ENCODE measurements at regions not wholly inside any gene's neighbourhood (a gene's known extent, or its start where the extent isn't known, plus 50 kb on each side); places are given as distances from the start of the nearest gene placed in this dataset.

DNA sequence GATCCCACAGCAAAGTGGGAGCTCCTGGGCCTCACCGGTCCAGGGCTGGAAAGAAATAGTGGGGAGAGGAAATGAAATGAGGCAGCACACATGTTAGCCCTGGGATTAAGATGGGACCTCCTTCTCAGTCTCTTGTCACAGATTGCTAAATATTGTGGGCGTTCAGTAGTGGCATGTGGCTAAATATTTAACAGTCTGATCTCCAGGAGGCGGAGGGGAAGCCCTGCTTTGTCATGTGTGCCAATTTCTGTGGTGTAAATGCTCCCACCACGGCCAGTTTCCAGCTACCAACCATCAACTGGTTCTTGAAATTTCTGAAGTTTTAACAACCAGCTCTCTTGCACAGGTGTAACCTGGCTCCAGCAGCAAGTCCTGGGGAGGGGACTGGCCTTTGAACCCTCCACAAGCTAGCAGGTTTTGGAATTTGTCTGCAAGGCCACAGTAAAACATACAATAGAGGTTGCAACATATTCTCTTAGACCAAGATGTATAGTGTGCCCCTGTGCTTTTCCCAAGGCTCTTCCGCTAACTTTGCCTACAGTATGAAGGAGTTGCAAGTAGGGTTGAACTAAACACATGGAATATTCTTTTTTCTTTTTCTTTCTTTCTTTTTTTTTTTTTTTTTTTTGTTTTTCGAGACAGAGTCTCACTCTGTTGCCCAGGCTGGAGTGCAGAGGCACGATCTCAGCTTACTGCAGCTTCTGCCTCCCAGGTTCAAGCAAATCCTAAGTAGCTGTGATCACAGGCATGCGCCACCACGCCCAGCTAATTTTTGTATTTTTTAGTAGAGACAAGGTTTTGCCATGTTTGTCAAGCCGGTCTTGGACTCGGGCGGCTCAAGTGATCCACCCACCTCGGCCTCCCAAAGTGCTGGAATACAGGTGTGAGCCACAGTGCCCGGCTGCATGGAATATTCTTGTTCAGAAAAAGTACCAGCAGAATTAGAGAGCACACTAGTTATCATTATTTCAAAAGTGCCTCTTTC lies 103.1 kb upstream of the PCBD1 start:
- H3K4me1 ChIP-seq (ENCODE audit: low read depth, poor library complexity, severe bottlenecking), result no peaks in the 10 kb centered on the region
- H3K79me2 ChIP-seq (ENCODE audit: insufficient read depth, low read depth), result no peaks in the 10 kb centered on the region
- no peak overlapping the region for H3K9ac ChIP-seq
- no peaks in the 10 kb centered on the region for H3K36me3 ChIP-seq (ENCODE audit: insufficient read depth)
- TF ChIP-seq, protein P1, sequence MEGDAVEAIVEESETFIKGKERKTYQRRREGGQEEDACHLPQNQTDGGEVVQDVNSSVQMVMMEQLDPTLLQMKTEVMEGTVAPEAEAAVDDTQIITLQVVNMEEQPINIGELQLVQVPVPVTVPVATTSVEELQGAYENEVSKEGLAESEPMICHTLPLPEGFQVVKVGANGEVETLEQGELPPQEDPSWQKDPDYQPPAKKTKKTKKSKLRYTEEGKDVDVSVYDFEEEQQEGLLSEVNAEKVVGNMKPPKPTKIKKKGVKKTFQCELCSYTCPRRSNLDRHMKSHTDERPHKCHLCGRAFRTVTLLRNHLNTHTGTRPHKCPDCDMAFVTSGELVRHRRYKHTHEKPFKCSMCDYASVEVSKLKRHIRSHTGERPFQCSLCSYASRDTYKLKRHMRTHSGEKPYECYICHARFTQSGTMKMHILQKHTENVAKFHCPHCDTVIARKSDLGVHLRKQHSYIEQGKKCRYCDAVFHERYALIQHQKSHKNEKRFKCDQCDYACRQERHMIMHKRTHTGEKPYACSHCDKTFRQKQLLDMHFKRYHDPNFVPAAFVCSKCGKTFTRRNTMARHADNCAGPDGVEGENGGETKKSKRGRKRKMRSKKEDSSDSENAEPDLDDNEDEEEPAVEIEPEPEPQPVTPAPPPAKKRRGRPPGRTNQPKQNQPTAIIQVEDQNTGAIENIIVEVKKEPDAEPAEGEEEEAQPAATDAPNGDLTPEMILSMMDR (conservative IDR thresholded peaks at IDR 0.05; ENCODE audit: low read depth, low read length), result no peak
- no peak overlapping the region for H2AFZ ChIP-seq (ENCODE audit: low read depth)
- H3K27ac ChIP-seq, result no peak overlapping the region
- no peaks in the 10 kb centered on the region for H4K20me1 ChIP-seq (ENCODE audit: insufficient read depth)
- H3K4me2 ChIP-seq, result no peak overlapping the region
- no peaks in the 10 kb centered on the region for H3K27me3 ChIP-seq (ENCODE audit: insufficient read depth, low read depth)
- no peak overlapping the region for H3K4me3 ChIP-seq (IDR thresholded peaks at IDR 0.05; ENCODE audit: insufficient read depth, low read depth, low read length)

DNA sequence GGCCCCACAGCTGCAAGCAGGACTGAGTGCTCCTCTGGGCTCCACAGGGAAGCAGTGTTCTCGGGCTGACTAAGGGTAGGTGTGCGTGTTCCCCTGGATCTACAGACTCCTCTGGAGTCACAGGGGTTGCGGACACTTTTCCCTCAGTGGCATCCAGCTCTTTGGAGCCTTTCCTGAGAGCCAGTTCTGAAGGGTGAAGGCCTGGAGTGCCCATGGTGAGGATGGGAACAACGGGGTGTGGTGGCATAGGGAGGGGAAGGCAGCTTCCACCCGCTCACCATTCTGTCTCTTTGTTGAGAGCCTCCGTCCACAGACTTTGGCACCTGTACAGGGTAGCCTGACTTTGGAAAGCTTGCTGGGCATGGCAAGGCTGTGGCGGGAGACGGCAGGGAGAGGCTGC lies 104.1 kb upstream of the PCBD1 start:
- Histone ChIP-seq H2AFZ (ENCODE audit: low read depth) (no peak overlapping the region), H3K27ac (no peak overlapping the region), H3K4me3 (IDR thresholded peaks at IDR 0.05; ENCODE audit: insufficient read depth, low read depth, low read length) (no peak overlapping the region), H3K4me2 (no peak overlapping the region), H3K36me3 (ENCODE audit: insufficient read depth) (no peaks in the 10 kb centered on the region), H4K20me1 (ENCODE audit: insufficient read depth) (no peaks in the 10 kb centered on the region), H3K79me2 (ENCODE audit: insufficient read depth, low read depth) (no peaks in the 10 kb centered on the region), H3K4me1 (ENCODE audit: low read depth, poor library complexity, severe bottlenecking) (no peaks in the 10 kb centered on the region), H3K9ac (no peak overlapping the region), H3K27me3 (ENCODE audit: insufficient read depth, low read depth) (no peaks in the 10 kb centered on the region)
- TF ChIP-seq, protein P1 (conservative IDR thresholded peaks at IDR 0.05; ENCODE audit: low read depth, low read length), result no peak

DNA sequence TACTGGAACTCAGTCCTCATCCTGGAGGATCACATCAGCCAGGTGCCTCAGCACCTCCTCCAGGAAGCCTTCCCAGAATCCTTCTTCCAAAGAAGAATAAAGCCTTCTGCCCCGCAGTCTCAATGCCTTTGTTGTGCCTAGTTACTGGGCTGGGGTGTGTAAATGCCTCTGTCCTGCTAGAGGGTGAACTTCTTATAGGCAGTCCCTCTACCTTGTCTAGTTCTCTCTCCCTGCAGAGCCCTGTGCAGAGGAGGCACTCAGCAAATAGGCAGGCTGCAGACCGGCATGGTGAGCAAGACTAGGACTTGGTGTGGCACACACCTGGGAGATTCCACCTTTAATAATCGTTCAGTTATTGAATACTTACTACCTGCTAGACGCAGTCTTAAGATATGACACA lies 104.7 kb upstream of the PCBD1 start:
- Histone ChIP-seq H3K79me2 (ENCODE audit: insufficient read depth, low read depth) (no peaks in the 10 kb centered on the region), H4K20me1 (ENCODE audit: insufficient read depth) (no peaks in the 10 kb centered on the region), H3K27ac (no peak overlapping the region), H3K4me3 (IDR thresholded peaks at IDR 0.05; ENCODE audit: insufficient read depth, low read depth, low read length) (no peak overlapping the region), H3K4me2 (no peak overlapping the region), H3K36me3 (ENCODE audit: insufficient read depth) (no peaks in the 10 kb centered on the region), H3K4me1 (ENCODE audit: low read depth, poor library complexity, severe bottlenecking) (no peaks in the 10 kb centered on the region), H3K27me3 (ENCODE audit: insufficient read depth, low read depth) (no peaks in the 10 kb centered on the region), H3K9ac (no peak overlapping the region), H2AFZ (ENCODE audit: low read depth) (no peak overlapping the region)
- TF ChIP-seq, protein P1 (conservative IDR thresholded peaks at IDR 0.05; ENCODE audit: low read depth, low read length), result no peak

- Histone ChIP-seq H3K4me2 (no peak overlapping the region), H3K9ac (no peak overlapping the region), H4K20me1 (ENCODE audit: insufficient read depth) (no peaks in the 10 kb centered on the region), H3K27me3 (ENCODE audit: insufficient read depth, low read depth) (no peaks in the 10 kb centered on the region), H2AFZ (ENCODE audit: low read depth) (no peak overlapping the region), H3K79me2 (ENCODE audit: insufficient read depth, low read depth) (no peaks in the 10 kb centered on the region), H3K36me3 (ENCODE audit: insufficient read depth) (no peaks in the 10 kb centered on the region), H3K27ac (no peak overlapping the region), H3K4me1 (ENCODE audit: low read depth, poor library complexity, severe bottlenecking) (no peaks in the 10 kb centered on the region), H3K4me3 (IDR thresholded peaks at IDR 0.05; ENCODE audit: insufficient read depth, low read depth, low read length) (no peak overlapping the region)
- TF ChIP-seq, protein P1 (conservative IDR thresholded peaks at IDR 0.05; ENCODE audit: low read depth, low read length), result no peak
These were observed 108.2 kb upstream of the PCBD1 start for GRCh38 chr10:70996549-70996948.

Measured in KMS-11 (cell line).